Nephron progenitor cell (in vitro differentiated cells): ENCODE measurements at regions not wholly inside any gene's neighbourhood (a gene's known extent, or its start where the extent isn't known, plus 50 kb on each side); places are given as distances from the start of the nearest gene placed in this dataset.
"Not testable (repeated sequence)": the region's sequence is repeated elsewhere in the genome, so short reads cannot be mapped to it uniquely, and the experiment has no call there.

ENCODE experiments used
- DNase-seq: peaks from one replicate; pipeline ENCODE4 v3.0.0; 2021
- H3K27ac Mint-ChIP-seq: 2 replicates; pipeline ENCODE4 v1.8.0; 2021; ENCODE audit warnings: mild to moderate bottlenecking, moderate library complexity, mixed read lengths
- H3K27me3 Mint-ChIP-seq: 2 replicates; pipeline ENCODE4 v1.8.0; 2021; ENCODE audit warnings: mild to moderate bottlenecking, low read depth, mixed read lengths; ENCODE audit not compliant: poor library complexity
- H3K36me3 Mint-ChIP-seq: 2 replicates; pipeline ENCODE4 v1.8.0; 2021; ENCODE audit warnings: low read depth, mixed read lengths
- H3K4me1 Mint-ChIP-seq: 2 replicates; pipeline ENCODE4 v1.8.0; 2021; ENCODE audit warnings: mixed read lengths
- H3K4me3 Mint-ChIP-seq: 2 replicates; pipeline ENCODE4 v1.8.0; 2021; ENCODE audit warnings: mild to moderate bottlenecking, moderate library complexity, mixed read lengths
- H3K9me3 Mint-ChIP-seq: 2 replicates; pipeline ENCODE4 v1.8.0; 2021; ENCODE audit warnings: mild to moderate bottlenecking, moderate library complexity, mixed read lengths
- CTCF ChIP-seq: fragments of 200-600 bp; sonication (generic); IDR thresholded peaks from 2 replicates; pipeline ENCODE4 v1.5.0; 2021; ENCODE audit warnings: antibody characterized with exemption

- DNase-seq = no peak
- H3K9me3 Mint-ChIP-seq = no peaks in the 10 kb centered on the region
- H3K27ac Mint-ChIP-seq = no peak overlapping the region
- TF ChIP-seq CTCF = no peak
- H3K4me3 Mint-ChIP-seq = no peak overlapping the region
- no peaks in the 10 kb centered on the region for H3K36me3 Mint-ChIP-seq
- H3K27me3 Mint-ChIP-seq = peaks cover 8% of the 10 kb centered on the region
- peaks cover 46% of the 10 kb centered on the region for H3K4me1 Mint-ChIP-seq
These were observed 84.5 kb upstream of the RET start for GRCh38 chr10:42992156-42992956.

GRCh38 chr10:42992957-42993390, 83.9 kb upstream of the RET start:
- DNase-seq = no peak
- H3K36me3 Mint-ChIP-seq = no peaks in the 10 kb centered on the region
- peaks cover 41% of the 10 kb centered on the region for H3K4me1 Mint-ChIP-seq
- no peak for TF ChIP-seq CTCF
- H3K27ac Mint-ChIP-seq = no peak overlapping the region
- no peak overlapping the region for H3K4me3 Mint-ChIP-seq
- H3K27me3 Mint-ChIP-seq = peaks cover 8% of the 10 kb centered on the region
- no peaks in the 10 kb centered on the region for H3K9me3 Mint-ChIP-seq

GRCh38 chr10:42994909-42995308, 82.0 kb upstream of the RET start:
- not testable (repeated sequence) for H3K36me3 Mint-ChIP-seq, DNase-seq, H3K27me3 Mint-ChIP-seq, H3K27ac Mint-ChIP-seq, H3K9me3 Mint-ChIP-seq, H3K4me3 Mint-ChIP-seq
- peaks cover 32% of the 10 kb centered on the region for H3K4me1 Mint-ChIP-seq

- TF ChIP-seq CTCF = no peak
- DNase-seq = no peak
- Mint-ChIP-seq H3K4me1 (peaks cover 26% of the 10 kb centered on the region), H3K36me3 (no peaks in the 10 kb centered on the region), H3K9me3 (no peaks in the 10 kb centered on the region), H3K27me3 (peaks cover 8% of the 10 kb centered on the region), H3K27ac (no peak overlapping the region), H3K4me3 (no peak overlapping the region)
These were observed 81.3 kb upstream of the RET start for GRCh38 chr10:42995537-42995936.

GRCh38 chr10:42996588-42996987, 80.3 kb upstream of the RET start:
- Mint-ChIP-seq H3K9me3 (no peaks in the 10 kb centered on the region), H3K4me1 (peaks cover 17% of the 10 kb centered on the region), H3K36me3 (no peaks in the 10 kb centered on the region), H3K4me3 (no peak overlapping the region), H3K27ac (no peak overlapping the region), H3K27me3 (peaks cover 8% of the 10 kb centered on the region)
- no peak for TF ChIP-seq CTCF
- no peak for DNase-seq

- H3K36me3 Mint-ChIP-seq = no peaks in the 10 kb centered on the region
- no peak for TF ChIP-seq CTCF
- no peak overlapping the region for H3K27ac Mint-ChIP-seq
- peaks cover 8% of the 10 kb centered on the region for H3K27me3 Mint-ChIP-seq
- H3K4me1 Mint-ChIP-seq = peaks cover 13% of the 10 kb centered on the region
- no peak overlapping the region for H3K4me3 Mint-ChIP-seq
- no peak for DNase-seq
- no peaks in the 10 kb centered on the region for H3K9me3 Mint-ChIP-seq
These were observed 79.6 kb upstream of the RET start for GRCh38 chr10:42997151-42997848.
